K562 (cell line): ENCODE measurements at regions not wholly inside any gene's neighbourhood (a gene's known extent, or its start where the extent isn't known, plus 50 kb on each side); places are given as distances from the start of the nearest gene placed in this dataset.

Experiments used
- ATAC-seq: fragments of 200-7000 bp; cut with Tn5 transposase; 3 replicates; pipeline ENCODE4 v1.9.1; 2020; ENCODE audit warnings: moderate library complexity
- BruUV-seq: library from RNA; stranded (reverse); fragments of 400-500 nt; replicated peaks from 2 replicates; lab custom pipeline; 2021; lab: Mats Ljungman, UMichigan
- CTCF ChIA-PET: fragments of 300-600 bp; formaldehyde crosslinking; extraction: SDS; loops from one replicate; lab custom pipeline; 2021; ENCODE audit warnings: low intra/inter-chr PET ratio; lab: Yijun Ruan, JAX
- POLR2A ChIA-PET: fragments of 300-600, 350-650 bp; sonication (Branson Sonifier 250); formaldehyde crosslinking; extraction: SDS; loops from one replicate; lab custom pipeline; 2021; ENCODE audit warnings: antibody characterized with exemption, inconsistent platforms; lab: Yijun Ruan, JAX
- DNase-seq, 4 experiments: peaks; one replicate each; pipeline versions ENCODE4 v3.0.0 to v3.0.0-alpha.2; 2011 to 2018; ENCODE audit warnings: low spot score in 3 of 4, mixed read lengths in 3 of 4; ENCODE audit errors: extremely low read depth in 1 of 4
- FAIRE-seq: peaks from 2 replicates; lab custom pipeline; 2011; peaks lifted over from hg19 to GRCh38; lab: Jason Lieb, UNC
- H2AFZ ChIP-seq: 2 replicates; pipeline ENCODE4 v1.6.0; 2011; ENCODE audit warnings: low read depth, low read length, control low read depth, inconsistent platforms
- H3K27ac ChIP-seq: fragments of 200-600 bp; 3 replicates; pipeline ENCODE4 v1.8.0; 2011; ENCODE audit warnings: low read depth, mild to moderate bottlenecking, control low read depth, inconsistent platforms, low read length, moderate library complexity, mixed read lengths; ENCODE audit errors: extremely low read depth
- H3K27me3 ChIP-seq, 2 experiments: fragments of 300-600 bp in 1 of 2; 2 replicates in 1 of 2; 3 replicates in 1 of 2; pipeline versions ENCODE4 v1.6.0 to v1.8.0; 2011; ENCODE audit warnings: inconsistent platforms in 2 of 2, low read length in 2 of 2, mild to moderate bottlenecking in 1 of 2, mixed read lengths in 1 of 2, moderate library complexity in 1 of 2; ENCODE audit not compliant: control insufficient read depth in 2 of 2, insufficient read depth in 2 of 2
- H3K36me3 ChIP-seq: fragments of 300-600 bp; 3 replicates; pipeline ENCODE4 v1.8.0; 2011; ENCODE audit warnings: mild to moderate bottlenecking, low read length, inconsistent platforms; ENCODE audit not compliant: control insufficient read depth, insufficient read depth
- H3K4me1 ChIP-seq, 2 experiments: fragments of 200-600 bp in 1 of 2; replicated peaks in 1 of 2; 2 replicates in 1 of 2; 3 replicates in 1 of 2; pipeline versions ENCODE4 v1.5.1 to v1.8.0; 2011; ENCODE audit warnings: inconsistent platforms in 2 of 2, low read length in 2 of 2, mild to moderate bottlenecking in 1 of 2, mixed read lengths in 1 of 2, moderate library complexity in 1 of 2; ENCODE audit not compliant: control insufficient read depth in 2 of 2, insufficient read depth in 2 of 2
- H3K4me2 ChIP-seq: 2 replicates; pipeline ENCODE4 v1.6.1; 2011; ENCODE audit warnings: low read length, control low read depth, inconsistent platforms, mixed read lengths; ENCODE audit not compliant: insufficient read depth
- H3K4me3 ChIP-seq: fragments of 200-600 bp; sonication (generic), shearing (Covaris generic); 2 replicates; pipeline ENCODE4 v1.5.1; 2016; ENCODE audit warnings: control low read depth, inconsistent platforms
- H3K79me2 ChIP-seq: fragments of 200-600 bp; 3 replicates; pipeline ENCODE4 v1.8.0; 2011; ENCODE audit warnings: low read length, inconsistent platforms; ENCODE audit not compliant: control insufficient read depth, insufficient read depth
- H3K9ac ChIP-seq, 2 experiments: 2 replicates each; pipeline versions ENCODE4 v1.6.0 to v1.6.1; 2011; ENCODE audit warnings: low read depth in 2 of 2, low read length in 2 of 2, control low read depth in 1 of 2, inconsistent platforms in 1 of 2, mild to moderate bottlenecking in 1 of 2, mixed read lengths in 1 of 2; ENCODE audit not compliant: insufficient read depth in 1 of 2
- H3K9me1 ChIP-seq: one replicate; pipeline ENCODE4 v1.6.0; 2011; ENCODE audit warnings: inconsistent platforms, mild to moderate bottlenecking, low read length, moderate library complexity; ENCODE audit not compliant: control insufficient read depth, insufficient read depth
- H3K9me3 ChIP-seq: replicated peaks from 2 replicates; pipeline ENCODE4 v1.5.1; 2011; ENCODE audit warnings: low read depth, low read length, inconsistent platforms; ENCODE audit not compliant: control insufficient read depth, insufficient read depth
- H4K20me1 ChIP-seq: replicated peaks from 2 replicates; pipeline ENCODE4 v1.6.1; 2011; ENCODE audit warnings: low read length, inconsistent platforms, mixed read lengths; ENCODE audit not compliant: control insufficient read depth, insufficient read depth
- C11orf30 ChIP-seq: fragments of 450-650 bp; IDR thresholded peaks from 2 replicates; pipeline ENCODE4 v1.6.1; 2016; ENCODE audit warnings: low read depth, mild to moderate bottlenecking
- MAFF ChIP-seq: IDR thresholded peaks from 2 replicates; pipeline ENCODE4 v1.6.1; 2012; ENCODE audit warnings: low read length, improper control_type of control experiment
- MAFG ChIP-seq: fragments of 450-650 bp; conservative IDR thresholded peaks from 2 replicates; pipeline ENCODE4 v1.6.1; 2016; ENCODE audit warnings: missing genetic modification characterization, missing compliant biosample characterization
- MAFK ChIP-seq: IDR thresholded peaks from 2 replicates; pipeline ENCODE4 v1.6.1; 2011; ENCODE audit warnings: low read length, improper control_type of control experiment
- TAL1 ChIP-seq: fragments of 450-650 bp; IDR thresholded peaks from 2 replicates; pipeline ENCODE4 v1.6.1; 2016; ENCODE audit warnings: mild to moderate bottlenecking
- ZC3H8 ChIP-seq: fragments of 450-650 bp; IDR thresholded peaks from 2 replicates; pipeline ENCODE4 v1.6.1; 2017
- ZNF184 ChIP-seq: sonication (generic); formaldehyde crosslinking; IDR thresholded peaks from 2 replicates; pipeline ENCODE4 v1.5.0; 2020; ENCODE audit warnings: missing genetic modification reagents
- ZNF316 ChIP-seq: fragments of 450-650 bp; IDR thresholded peaks from 2 replicates; pipeline ENCODE4 v1.6.1; 2016
- ZNF511 ChIP-seq: sonication (generic); formaldehyde crosslinking; IDR thresholded peaks from 2 replicates; pipeline ENCODE4 v1.8.0; 2022; ENCODE audit warnings: mild to moderate bottlenecking, missing genetic modification reagents
- WGBS: fragments of 100-300 bp; shearing (Covaris generic); methylation state at CpG from one replicate; pipeline ENCODE4 v1.1.6; 2016; ENCODE audit warnings: low coverage, mixed read lengths; ENCODE audit not compliant: insufficient coverage; ENCODE audit errors: missing lambda C conversion rate; 5-methylcytosine and 5-hydroxymethylcytosine counted together
- in situ Hi-C: fragments of 300-500 bp; cut with MboI; formaldehyde crosslinking; loops from 4 replicates; pipeline ENCODE4 v1.15.0; 2018; ENCODE audit warnings: inconsistent platforms, mixed read lengths
- intact Hi-C: fragments of 100-400 bp; cut with micrococcal nuclease; formaldehyde crosslinking; loops from 2 replicates; pipeline ENCODE4 v1.14.2; 2022

GRCh38 chrX:13418126-13419097, 98.6 kb upstream of the ATXN3L start:
- Histone ChIP-seq H3K36me3 (no peaks in the 10 kb centered on the region), H2AFZ (no peak overlapping the region), H3K9ac (no peak overlapping the region), H3K27me3 (peaks cover 3 to 4% of the 10 kb centered on the region in 2 experiments; a peak in 3 of 5 replicates), H3K9me3 (no peaks in the 10 kb centered on the region), H3K4me2 (no peak overlapping the region), H3K4me3 (no peak overlapping the region), H3K4me1 (no peaks in the 10 kb centered on the region), H4K20me1 (no peaks in the 10 kb centered on the region), H3K79me2 (no peaks in the 10 kb centered on the region), H3K9me1 (no peaks in the 10 kb centered on the region), H3K27ac (no peak overlapping the region)
- no peak for ATAC-seq
- in situ Hi-C loops (no loop called here), intact Hi-C loops (no loop called here)
- no peak for FAIRE-seq
- ChIA-PET CTCF (no interaction called here), POLR2A (no interaction called here)
- 4% methylated on average over 8 of the region's 8 CpGs for WGBS
- BruUV-seq: no TSS peak
- TF ChIP-seq ZNF511 (CRISPR knock-in tag): no peak
- peak; percentile 67; the same call in 1 of the 2 replicates for TF ChIP-seq C11orf30
- TF ChIP-seq ZC3H8: no peak
- TF ChIP-seq MAFF: peak; percentile 57
- no peak for TF ChIP-seq TAL1
- TF ChIP-seq ZNF184 (CRISPR knock-in tag): no peak
- peak; percentile 59; the same call in 1 of the 2 replicates for TF ChIP-seq MAFG
- peak; percentile 72 for TF ChIP-seq ZNF316
- peak; percentile 67 for TF ChIP-seq MAFK
- no peak for DNase-seq
